MM.1S (cell line): ENCODE measurements at regions not wholly inside any gene's neighbourhood (a gene's known extent, or its start where the extent isn't known, plus 50 kb on each side); places are given as distances from the start of the nearest gene placed in this dataset.
"Not testable (repeated sequence)": the region's sequence is repeated elsewhere in the genome, so short reads cannot be mapped to it uniquely, and the experiment has no call there.

Experiments
- CTCF ChIP-seq: fragments of 300-600 bp; sonication (generic); IDR thresholded peaks from 2 replicates; pipeline ENCODE4 v1.5.1; 2016; ENCODE audit warnings: antibody characterized with exemption, low read length, mixed read lengths
- EZH2 ChIP-seq: fragments of 300-600 bp; sonication (generic); optimal IDR thresholded peaks from 2 replicates; pipeline ENCODE3; 2017; ENCODE audit warnings: low read depth, mild to moderate bottlenecking, antibody characterized with exemption, low read length, mixed read lengths

GRCh38 chr2:111539991-111540390 lies 344.0 kb downstream of the ANAPC1 start:
- TF ChIP-seq CTCF, EZH2: not testable (repeated sequence)
